PC-9 (cell line): ENCODE measurements at regions not wholly inside any gene's neighbourhood (a gene's known extent, or its start where the extent isn't known, plus 50 kb on each side); places are given as distances from the start of the nearest gene placed in this dataset.

Source experiments
- CTCF ChIP-seq: fragments of 200-600 bp; sonication (generic); conservative IDR thresholded peaks from 2 replicates; pipeline ENCODE4 v1.6.1; 2017; ENCODE audit warnings: mixed run types, antibody characterized with exemption, mild to moderate bottlenecking, moderate library complexity
- EZH2 ChIP-seq: fragments of 200-600 bp; sonication (generic); IDR thresholded peaks from 2 replicates; pipeline ENCODE4 v1.8.0; 2017; ENCODE audit warnings: antibody characterized with exemption, low read depth

- TF ChIP-seq CTCF (no peak), EZH2 (no peak)
Observed at GRCh38 chr2:200026332-200027230, 71.2 kb downstream of the MAIP1 start.
